Endothelial cell of umbilical vein (primary cell): ENCODE measurements at regions not wholly inside any gene's neighbourhood (a gene's known extent, or its start where the extent isn't known, plus 50 kb on each side); places are given as distances from the start of the nearest gene placed in this dataset.

Source experiments
- CTCF ChIP-seq, 2 donors: IDR thresholded peaks; 1 replicate in 1 of 2; 2 replicates in 1 of 2; pipeline ENCODE4 v1.5.1; 2011; ENCODE audit warnings: low read length in 2 of 2, mild to moderate bottlenecking in 2 of 2, moderate library complexity in 2 of 2, control low read depth in 1 of 2, inconsistent platforms in 1 of 2, low read depth in 1 of 2; ENCODE audit not compliant: insufficient read depth in 1 of 2; ENCODE audit errors: extremely low read depth in 1 of 2
- EZH2 ChIP-seq: IDR thresholded peaks from 2 replicates; pipeline ENCODE4 v1.6.1; 2012; ENCODE audit warnings: borderline replicate concordance, low read depth, mild to moderate bottlenecking, moderate library complexity, low read length, inconsistent platforms; ENCODE audit not compliant: severe bottlenecking
- FOS ChIP-seq: IDR thresholded peaks from 2 replicates; pipeline ENCODE4 v1.6.1; 2011; ENCODE audit warnings: mild to moderate bottlenecking, low read length, moderate library complexity, borderline replicate concordance; ENCODE audit not compliant: insufficient read depth
- GATA2 ChIP-seq: IDR thresholded peaks from 2 replicates; pipeline ENCODE4 v1.7.0; 2011; ENCODE audit warnings: low read depth, mild to moderate bottlenecking, moderate library complexity, mixed read lengths, low read length; ENCODE audit not compliant: insufficient read length, insufficient read depth
- MAX ChIP-seq: IDR thresholded peaks from 2 replicates; pipeline ENCODE4 v1.6.1; 2011; ENCODE audit not compliant: insufficient read depth, insufficient read length
- POLR2A ChIP-seq: IDR thresholded peaks from 2 replicates; pipeline ENCODE4 v1.6.1; 2012; ENCODE audit warnings: low read depth, mild to moderate bottlenecking, control low read depth, low read length
- POLR2AphosphoS5 ChIP-seq: IDR thresholded peaks from 2 replicates; pipeline ENCODE4 v1.6.1; 2012; ENCODE audit warnings: low read depth, mild to moderate bottlenecking, control low read depth, low read length, moderate library complexity; ENCODE audit not compliant: insufficient read depth

GRCh38 chr2:176686328-176686727, 417.1 kb downstream of the MTX2 start:
- no peak for TF ChIP-seq CTCF (IDR thresholded peaks at IDR 0.05; ENCODE audit: extremely low read depth in 1 of 2, insufficient read depth in 1 of 2, low read depth in 1 of 2, low read length in 2 of 2)
- no peak for TF ChIP-seq EZH2
- no peak for TF ChIP-seq POLR2A
- TF ChIP-seq POLR2AphosphoS5: no peak
- no peak for TF ChIP-seq GATA2
- TF ChIP-seq FOS: no peak
- no peak for TF ChIP-seq MAX
